ENCODE measurements at regions not wholly inside any gene's neighbourhood (a gene's known extent, or its start where the extent isn't known, plus 50 kb on each side); places are given as distances from the start of the nearest gene placed in this dataset.
"Not testable (repeated sequence)": the region's sequence is repeated elsewhere in the genome, so short reads cannot be mapped to it uniquely, and the experiment has no call there.

DNA sequence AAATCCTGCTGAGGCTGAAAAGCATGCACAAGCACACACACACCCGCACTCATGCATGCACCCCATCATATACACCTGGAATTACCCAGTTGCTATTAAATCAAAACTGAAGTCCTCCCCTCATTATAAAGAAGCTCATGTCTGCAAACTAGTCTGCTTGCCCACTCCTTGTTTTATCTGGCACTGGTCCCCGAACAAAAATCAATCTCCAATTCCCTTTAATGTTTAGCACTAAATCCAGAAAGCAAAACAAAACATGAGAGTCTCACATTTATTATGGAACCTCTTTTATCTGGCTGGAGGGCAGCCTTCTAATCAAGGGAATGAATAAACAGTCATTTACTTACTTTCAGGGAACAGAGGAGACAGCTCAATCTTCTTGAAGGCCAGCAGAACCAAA is 1093.4 kb upstream of the FLRT2 start:
- DNase-seq (ENCODE audit: low spot score): no peak

DNA sequence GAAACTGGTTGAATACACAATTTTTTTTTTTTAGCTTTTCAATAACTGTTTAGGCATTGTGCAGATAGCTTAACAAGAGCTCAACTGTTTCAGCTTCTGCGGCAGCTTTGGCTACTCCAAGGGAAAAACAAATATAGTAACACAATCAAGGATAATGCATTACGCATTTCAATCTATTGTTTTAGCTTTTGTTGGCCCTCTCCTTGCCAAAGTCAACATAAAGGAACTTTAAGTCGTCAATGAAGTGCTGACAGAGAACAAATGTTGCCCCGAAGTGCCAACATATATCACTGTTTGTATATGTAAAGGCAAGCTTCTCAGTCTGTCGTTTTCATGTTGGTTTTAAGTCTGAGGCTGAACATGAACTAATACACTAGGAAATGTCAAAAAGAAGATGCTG is 1087.4 kb upstream of the FLRT2 start:
- no peak for DNase-seq (ENCODE audit: low spot score)

DNA sequence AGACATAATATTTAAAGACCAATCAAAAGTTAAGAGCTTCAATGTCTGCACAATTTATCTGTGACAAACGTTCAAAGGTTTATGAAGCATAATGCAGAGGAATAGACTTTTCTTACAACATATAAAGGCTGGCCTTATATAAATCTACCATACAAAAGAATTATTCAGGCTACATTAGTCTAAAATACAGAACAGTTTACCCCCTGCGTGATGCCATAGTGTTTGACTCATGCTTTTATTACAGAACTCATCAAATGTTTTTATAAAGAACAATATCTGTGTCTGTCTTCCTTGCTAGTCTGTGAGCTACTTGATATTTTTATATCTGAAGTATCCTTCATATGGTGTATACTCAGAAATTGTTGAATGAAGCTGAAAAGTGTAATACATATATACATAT is 1084.5 kb upstream of the FLRT2 start:
- DNase-seq (ENCODE audit: low spot score): no peak

DNA sequence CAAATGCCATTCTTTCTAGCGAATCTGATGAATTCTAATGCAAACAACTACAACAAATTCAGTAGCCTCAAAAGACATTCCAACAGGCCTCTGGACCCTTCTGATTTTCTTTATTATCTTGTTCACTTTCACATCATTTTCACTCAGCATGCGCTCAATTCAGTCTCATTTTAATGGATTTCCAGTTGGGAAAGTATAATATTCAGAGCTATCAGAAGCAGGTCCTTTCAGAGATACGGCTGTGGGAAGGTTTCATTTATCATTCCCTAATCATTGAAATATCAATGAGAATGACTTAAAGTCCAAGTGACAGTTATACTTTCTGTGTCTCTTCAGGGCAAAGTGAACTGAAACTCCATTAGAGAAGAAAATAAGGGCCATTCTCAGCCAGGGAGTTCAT is 1083.7 kb upstream of the FLRT2 start:
- no peak for DNase-seq (ENCODE audit: low spot score)

DNA sequence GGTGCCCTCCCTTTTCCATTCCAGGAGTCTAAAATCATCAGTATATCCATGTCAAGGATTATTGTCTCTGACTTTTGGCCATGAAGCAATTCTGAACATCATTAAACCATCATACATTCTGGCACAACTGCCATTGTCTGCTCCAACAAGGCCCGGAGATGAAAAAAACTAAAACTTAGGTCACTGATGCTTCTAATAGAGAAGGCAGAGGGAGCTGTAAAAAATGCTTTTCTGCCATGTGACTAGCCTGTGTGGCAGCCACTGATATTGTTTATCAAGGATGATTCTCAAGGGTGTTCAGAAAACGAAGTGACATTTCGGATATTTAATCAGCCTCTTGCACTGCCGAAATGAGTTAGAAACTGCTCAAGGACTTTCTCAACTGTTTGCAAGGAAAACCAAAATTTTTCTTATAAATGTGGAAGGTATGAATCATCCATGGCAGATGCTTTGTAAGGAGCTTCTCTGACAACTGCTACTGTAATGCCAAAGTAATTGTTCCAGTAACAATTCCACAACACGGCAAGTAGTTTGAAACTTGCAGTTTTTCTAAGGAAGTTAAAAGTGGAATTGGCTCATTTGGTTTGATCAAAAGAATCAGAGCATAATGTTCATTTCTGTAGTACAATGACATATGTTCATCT is 1076.5 kb upstream of the FLRT2 start:
- DNase-seq (ENCODE audit: low spot score): no peak

DNA sequence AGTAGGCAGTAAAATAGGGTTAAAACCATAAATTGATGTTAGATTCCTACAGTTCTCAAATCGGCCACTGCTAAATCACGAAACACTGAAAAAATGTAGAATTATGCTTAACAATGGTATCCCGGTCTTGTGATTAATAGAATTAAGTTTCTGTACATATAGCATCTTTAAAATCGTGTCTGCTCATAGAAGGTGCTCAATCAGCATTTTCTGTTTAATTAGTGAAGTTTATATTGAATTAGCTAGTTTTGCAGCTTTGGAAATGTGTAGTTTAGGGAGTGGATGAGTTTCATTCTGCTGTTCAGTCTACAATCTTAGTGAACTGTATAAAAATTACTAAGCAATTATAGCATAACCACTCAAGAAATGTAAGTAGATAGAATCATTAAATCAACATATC is 1075.8 kb upstream of the FLRT2 start:
- no peak for DNase-seq (ENCODE audit: low spot score)

DNA sequence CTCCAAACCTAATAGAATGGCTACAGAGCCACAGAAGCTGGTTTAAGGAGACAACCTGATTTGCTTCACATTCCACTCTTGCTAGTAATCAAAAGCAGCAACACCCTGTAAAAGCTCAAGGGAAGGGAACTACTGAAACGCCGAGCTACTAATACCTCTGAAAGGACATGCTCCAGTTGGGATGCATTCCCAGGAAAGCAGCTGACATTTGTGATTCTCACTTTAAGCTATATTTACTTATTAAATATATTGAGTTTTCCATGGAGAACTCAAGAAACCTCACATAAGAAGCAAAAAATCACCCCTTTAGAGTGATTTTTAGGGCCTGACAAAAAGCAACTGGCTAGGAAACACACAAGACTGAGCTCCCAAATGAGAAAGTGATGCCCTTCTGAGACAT is 1073.0 kb upstream of the FLRT2 start:
- DNase-seq (ENCODE audit: low spot score): no peak

DNA sequence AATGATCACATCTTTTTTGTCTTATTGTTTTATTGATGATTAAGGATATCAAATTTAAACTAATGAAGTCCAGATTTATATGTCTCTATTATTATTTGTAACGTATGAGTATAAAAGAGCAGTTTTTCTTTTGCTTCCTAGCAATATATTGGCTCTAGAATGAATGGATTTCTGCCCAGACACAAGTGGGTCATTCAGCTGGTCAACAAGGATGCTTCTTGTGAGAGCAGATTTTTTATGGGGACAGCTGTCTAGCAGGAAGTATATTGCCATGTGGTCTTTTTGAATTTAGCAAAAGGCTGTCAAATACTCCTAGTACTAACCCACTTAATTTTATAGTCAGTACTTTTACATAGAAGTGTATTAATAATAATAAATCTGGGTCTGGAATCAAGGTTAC is 1071.1 kb upstream of the FLRT2 start:
- no peak for DNase-seq (ENCODE audit: low spot score)

DNA sequence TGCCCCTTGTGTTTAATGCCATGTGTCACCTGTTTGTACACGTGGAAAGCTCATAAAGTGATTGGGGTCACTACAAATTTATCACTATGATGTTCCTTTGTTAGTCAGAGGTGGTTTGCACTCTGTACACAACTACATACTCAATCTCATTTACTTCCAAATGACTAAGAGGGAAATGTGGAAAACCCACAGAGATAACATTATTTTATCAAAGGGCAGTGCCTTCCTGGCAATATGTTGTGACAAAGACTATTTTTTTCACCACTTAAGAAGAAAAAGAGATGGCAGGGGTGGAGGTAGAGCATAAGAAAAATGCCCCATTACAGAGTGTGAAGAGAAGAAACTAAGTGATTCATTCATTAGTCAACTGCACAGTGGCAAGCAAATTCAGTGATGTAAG is 1064.1 kb upstream of the FLRT2 start:
- DNase-seq (ENCODE audit: low spot score): no peak

DNA sequence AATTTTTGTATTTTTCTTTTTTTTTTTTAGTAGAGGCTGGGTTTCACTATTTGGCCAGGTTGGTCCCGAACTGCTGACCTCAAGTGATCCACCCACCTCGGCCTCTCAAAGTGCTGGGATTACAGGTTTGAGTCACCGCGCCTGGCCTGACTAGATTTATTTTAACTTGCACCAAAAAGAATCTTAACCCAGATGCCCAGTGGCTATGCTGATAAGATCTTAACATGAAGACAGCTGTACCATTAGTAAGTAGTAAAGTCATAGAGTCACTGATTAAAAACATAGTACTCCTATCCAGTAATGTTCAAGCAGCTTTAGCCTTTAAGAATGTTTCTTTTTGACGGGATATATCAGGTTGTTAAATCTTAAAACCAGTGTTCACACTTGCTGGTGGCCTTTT is 1061.8 kb upstream of the FLRT2 start:
- no peak for DNase-seq (ENCODE audit: low spot score)

DNA sequence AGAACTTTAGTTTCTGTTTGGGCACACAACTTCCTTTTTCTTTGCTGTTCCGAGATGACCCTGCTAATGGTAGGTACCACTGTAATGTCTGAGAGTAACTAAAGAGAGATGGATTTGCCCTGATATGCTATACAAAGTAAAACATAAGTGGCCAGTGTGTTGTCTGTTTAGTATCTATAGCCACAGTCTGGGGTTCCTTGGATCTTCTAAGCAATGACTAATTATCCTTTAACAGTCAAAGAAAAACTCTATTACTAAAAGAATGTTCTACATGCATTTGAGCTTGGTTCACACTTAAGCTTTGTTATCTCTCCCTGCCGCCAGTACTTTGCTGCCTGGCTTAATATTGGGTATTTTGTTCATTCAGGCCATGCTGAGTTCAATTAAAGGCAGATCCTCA is 1051.9 kb upstream of the FLRT2 start:
- no peak for DNase-seq (ENCODE audit: low spot score)

DNA sequence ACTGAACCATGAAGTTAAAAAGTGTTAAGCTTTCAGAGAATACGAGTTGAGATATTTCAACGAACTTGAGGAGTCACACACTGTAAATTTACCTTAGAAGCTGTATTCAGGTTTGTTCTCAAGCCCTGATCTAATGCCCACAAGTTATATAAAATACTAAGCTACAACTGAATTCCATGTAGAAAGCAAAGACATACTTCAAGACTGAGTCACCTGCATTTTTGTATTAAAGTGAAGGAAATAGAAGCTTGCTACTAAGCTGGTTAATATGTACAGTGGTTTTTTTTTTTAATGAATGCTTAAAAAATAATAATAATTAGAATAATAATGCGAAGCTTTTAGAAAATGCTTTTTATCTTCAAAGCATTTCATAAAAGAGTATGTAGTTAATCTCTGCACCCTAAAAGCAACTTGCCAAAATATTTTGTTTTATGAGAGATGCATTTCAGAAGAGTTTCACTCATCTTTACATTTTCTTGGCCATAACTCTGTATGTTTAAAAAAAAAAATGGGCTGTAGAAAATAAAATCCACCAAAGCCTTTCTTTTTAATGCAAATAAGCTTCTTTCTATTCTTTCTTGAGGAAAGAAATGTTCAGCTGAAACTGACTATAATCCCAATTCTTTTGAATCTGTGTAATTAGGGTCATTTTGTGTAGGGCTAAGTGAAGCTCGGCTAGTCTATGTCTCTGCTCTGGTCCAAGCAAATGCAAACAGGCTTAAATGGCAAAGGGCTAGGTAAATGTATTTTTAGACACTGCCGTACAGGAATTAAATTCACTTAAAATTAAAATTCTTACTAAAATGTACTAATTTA is 1047.5 kb upstream of the FLRT2 start:
- no peak for DNase-seq (ENCODE audit: low spot score)

DNA sequence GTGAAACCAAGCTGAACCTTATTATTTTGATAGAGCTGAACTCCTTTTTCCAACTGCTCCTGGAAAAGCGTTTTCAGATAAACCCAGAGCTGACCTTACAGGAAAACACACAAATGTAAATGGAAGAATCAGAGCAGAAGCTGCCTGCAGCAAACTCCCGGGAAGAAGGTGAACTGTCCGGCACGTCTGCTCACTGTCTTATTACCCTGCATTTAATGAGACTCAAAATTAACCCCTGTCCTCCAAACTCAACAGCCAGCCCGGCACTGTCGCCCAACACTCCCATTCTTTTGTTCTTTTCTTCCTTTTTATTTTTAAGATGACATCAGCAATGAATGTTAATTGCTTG is 1046.9 kb upstream of the FLRT2 start:
- no peak for DNase-seq (ENCODE audit: low spot score)

DNA sequence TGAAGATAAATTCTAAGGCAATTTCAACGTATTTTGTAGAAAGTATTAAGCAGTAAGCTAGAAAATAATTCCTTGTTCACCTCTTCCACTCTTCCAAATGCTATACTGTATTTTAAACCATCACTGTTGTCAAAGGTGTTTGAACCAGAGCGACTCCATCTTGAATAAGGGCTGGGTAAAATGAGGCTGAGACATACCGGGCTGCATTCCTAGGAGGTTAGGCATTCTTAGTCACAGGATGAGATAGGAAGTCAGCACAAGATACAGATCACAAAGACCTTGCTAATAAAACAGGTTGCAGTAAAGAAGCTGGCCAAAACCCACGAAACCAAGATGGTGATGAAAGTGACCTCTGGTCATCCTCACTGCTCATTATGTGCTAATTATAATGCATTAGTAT is 1045.7 kb upstream of the FLRT2 start:
- DNase-seq (ENCODE audit: low spot score): not testable (repeated sequence)

DNA sequence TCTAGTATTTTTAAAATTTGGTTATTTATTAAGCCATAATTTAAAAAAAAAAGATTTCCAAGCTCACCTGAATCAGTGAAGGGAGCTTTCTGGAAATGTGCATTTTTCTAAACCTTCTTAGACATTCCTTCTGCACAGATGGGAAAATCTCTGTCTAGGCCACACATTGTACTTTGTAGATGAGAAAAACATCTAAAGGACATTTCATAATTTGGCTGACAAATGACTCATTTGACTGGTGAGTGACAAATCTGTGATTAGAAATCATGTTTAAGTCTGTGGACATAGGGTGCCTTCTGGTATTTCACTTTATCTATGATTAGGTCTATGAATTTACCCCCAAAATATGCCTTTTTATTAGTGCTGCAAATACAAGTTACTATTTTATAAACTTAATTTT is 1044.9 kb upstream of the FLRT2 start:
- no peak for DNase-seq (ENCODE audit: low spot score)

DNA sequence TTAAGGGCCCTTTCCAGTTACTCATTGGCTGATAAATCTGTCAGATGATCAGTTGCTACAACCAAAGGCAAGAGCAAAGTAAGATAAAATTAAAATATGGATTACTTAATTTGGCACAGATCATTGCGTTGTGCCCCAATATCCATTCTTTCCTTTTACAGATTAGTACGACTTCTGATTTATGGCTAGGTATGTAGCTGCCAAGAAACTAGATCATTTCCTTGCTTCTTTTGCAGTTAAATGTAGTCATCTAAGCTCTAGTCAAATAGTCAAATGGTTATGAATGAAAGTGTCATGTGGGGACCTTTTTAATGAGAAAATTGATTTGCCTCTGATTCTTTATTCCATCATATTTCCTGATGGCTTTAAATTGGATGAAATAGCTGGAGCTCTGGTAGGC is 1039.9 kb upstream of the FLRT2 start:
- DNase-seq (ENCODE audit: low spot score): no peak

DNA sequence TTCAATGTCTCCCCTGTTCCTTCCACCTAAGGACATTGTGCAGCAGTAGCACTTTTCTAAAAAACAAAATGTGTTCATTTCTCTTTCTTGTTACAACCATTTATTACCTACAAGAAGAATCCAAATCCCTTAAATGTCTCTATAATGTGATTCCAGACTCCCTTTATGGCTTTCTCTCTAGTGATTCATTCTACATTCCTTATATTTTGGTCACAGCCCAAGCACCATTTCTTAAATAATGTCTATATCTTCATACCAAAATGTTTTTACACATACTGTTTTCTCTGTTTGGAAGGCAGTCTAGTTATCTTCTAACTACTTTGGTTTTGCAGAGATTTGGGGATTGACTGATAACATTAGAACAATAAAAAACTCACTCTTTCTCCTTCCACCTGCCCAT is 1037.3 kb upstream of the FLRT2 start:
- DNase-seq (ENCODE audit: low spot score): no peak

DNA sequence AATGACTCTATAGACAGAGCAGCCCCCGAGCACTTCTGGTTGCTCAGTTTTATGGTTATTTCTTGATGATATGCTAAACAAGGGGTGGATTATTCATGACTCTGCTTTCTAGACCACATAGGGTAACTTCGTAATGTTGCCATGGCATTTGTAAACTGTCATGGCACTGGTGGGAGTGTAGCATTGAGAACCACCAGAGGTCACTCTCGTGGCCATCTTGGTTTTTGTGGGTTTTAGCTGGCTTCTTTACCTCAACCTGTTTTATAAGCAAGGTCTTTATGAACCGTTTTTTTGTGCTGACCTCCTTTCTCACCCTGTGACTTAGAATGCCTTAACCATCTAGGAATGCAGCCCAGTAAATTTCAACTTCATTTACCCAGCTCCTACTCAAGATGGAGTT is 1036.2 kb upstream of the FLRT2 start:
- DNase-seq (ENCODE audit: low spot score): no peak

DNA sequence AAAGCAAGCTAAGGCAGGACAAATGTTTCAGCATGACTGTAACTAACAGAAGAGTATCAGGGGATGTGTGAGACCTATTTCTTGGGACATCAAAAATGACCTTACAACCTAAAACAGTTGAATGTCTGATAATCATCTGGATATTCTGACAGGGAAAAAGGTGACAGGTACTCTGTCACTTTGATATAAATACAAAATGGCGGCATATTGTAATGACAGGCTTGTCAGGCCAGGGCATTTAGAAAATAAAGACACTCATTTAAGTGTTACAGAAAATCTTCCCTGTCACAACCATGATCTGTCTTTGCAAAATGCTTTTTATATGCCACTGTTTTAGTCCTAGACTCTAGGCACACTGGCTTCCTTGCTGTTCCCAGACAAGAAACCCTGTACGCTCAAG is 1033.3 kb upstream of the FLRT2 start:
- no peak for DNase-seq (ENCODE audit: low spot score)

DNA sequence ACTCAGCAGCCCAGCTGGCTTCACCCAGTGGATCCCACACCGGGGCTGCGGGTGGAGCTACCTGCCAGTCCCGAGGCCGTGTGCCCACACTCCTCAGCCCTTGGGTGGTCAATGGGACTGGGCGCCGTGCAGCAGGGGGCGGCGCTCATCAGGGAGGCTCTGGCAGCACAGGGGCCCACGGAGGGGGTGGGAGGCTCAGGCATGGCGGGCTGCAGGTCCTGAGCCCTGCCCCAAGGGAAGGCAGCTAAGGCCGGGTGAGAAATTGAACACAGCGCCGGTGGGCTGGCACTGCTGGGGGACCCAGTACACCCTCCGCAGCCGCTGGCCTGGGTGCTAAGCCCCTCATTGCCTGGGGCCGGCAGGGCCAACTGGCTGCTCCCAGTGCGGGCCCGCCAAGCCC is 1017.1 kb upstream of the FLRT2 start:
- DNase-seq (ENCODE audit: low spot score): not testable (repeated sequence)

DNA sequence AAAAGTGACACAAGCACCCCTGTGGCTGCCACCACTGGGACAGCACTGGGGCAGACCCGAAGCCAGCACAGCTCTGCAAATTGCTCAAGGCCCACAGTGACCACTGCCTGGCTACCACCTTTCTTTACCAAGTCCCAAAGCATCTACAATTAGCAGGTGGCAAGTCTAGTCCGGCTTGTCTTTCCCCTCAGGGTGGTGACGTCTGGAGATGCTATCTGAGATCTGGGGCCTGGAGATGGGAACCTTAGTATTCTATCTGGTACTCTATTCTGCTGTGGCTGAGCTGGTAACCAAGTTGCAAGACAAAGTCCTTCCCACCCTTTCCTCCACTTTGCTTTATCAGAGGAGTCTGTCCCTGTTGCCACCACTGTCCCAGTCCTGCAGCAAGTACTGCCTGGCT is 1010.1 kb upstream of the FLRT2 start:
- no peak for DNase-seq (ENCODE audit: low spot score)

DNA sequence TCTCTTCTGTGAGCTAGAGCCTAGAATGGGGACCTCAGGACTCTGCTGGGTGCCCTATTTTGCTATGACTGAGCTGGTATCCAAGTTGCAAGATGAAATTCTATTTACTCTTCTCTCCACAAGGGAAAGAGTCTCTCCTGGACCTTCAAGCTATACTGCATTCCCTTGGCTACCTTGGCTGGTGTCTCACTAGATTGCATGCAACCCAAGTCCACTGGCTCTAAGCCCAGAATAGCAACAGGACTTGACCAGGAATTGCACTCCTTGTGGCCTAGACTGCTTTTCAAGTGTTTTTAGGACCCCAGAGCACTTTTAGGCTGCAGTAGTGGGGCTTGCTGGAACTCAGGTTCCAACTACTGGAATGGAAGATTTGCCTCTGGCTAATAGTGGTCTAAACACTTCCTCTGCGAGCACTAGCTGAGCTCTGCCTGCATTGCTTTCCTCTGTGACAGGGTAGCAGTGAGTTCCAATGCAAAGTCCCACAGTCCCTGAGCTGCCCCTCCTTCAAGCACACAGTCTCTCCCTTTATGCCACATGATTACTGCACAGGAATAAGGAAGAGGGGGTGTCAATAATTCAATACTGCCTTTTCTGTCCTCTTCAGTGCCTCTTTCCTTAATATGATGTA is 1009.1 kb upstream of the FLRT2 start:
- DNase-seq (ENCODE audit: low spot score): no peak

DNA sequence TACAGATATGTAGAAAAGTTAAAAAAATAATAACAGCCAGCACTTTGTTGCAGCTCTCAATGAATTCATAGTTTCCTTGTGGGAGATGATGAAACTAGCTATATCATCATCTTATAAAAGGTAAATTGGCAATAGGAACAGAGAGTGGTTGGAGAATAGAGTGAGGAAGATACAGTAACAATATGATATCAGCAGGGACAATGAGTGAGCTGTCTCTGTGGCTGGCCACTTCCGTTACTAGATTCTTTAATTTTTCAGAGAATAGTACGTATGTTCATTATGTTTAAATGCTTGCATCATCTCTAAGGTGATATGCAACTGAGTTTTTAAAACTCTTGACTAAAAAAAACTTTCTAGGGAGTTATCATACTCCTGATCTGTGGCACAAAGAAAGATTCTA is 1006.2 kb upstream of the FLRT2 start:
- no peak for DNase-seq (ENCODE audit: low spot score)

DNA sequence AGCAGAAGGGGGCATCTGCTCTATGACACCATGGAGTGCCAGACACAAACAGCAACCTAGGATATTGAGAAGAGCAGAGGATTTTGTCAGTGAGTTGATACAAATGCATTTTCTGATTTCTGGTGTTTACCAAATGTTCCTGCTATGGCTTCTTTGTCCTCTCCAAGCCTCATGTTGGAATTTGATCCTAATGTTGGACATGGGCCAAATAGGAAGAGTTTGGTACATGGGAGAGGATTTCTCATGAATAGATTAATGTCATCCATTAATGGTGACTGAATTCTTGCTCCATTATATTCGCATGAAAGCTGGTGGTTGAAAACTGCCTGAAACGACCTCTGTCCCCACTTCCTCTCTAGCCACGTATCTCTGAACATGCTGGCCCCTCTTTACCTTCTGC is 1002.2 kb upstream of the FLRT2 start:
- no peak for DNase-seq (ENCODE audit: low spot score)

Measured in hematopoietic multipotent progenitor cell treated with erythropoietin and hydrocortisone succinate and interleukin-3 and kit ligand, for 15 days (in vitro differentiated cells).